Body of pancreas (tissue), 4 donors: ENCODE measurements at regions not wholly inside any gene's neighbourhood (a gene's known extent, or its start where the extent isn't known, plus 50 kb on each side); places are given as distances from the start of the nearest gene placed in this dataset.

Source experiments
- CTCF ChIP-seq, 7 experiments: fragments of 450-650 bp in 4 of 7; fragments of 200-600 bp in 3 of 7; sonication (generic) in 3 of 7; IDR thresholded peaks; one replicate each; pipeline ENCODE4 v1.5.1; 2016 to 2019; ENCODE audit warnings: antibody characterized with exemption in 7 of 7
- POLR2A ChIP-seq, 3 donors: fragments of 450-650 bp; IDR thresholded peaks; one replicate each; pipeline ENCODE4 v1.6.1; 2016; ENCODE audit warnings: antibody characterized with exemption in 3 of 3, mild to moderate bottlenecking in 2 of 3

DNA sequence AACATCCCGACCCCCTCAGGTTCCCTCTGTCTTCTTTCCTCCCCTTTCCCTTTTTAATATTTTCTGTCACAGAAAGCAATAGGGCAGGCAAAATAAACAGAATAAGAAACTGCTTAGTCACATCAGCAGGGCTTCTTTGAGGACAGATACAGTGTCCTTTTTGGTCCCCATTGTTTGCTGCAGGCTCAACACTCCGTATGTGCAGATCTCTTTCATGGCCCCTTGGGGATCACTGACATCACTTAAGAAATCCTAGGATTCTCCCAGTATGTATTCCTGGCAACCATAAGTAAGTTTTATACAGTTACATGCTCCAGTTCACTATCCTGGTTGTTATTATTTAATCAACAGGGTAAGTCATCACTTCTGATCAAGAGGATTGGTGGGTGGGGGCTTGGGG lies 448.0 kb downstream of the NKX6-1 start:
- no peak for TF ChIP-seq CTCF (IDR thresholded peaks at IDR 0.05)
- TF ChIP-seq POLR2A (IDR thresholded peaks at IDR 0.05) = no peak
